GM06990 (cell line): ENCODE measurements at regions not wholly inside any gene's neighbourhood (a gene's known extent, or its start where the extent isn't known, plus 50 kb on each side); places are given as distances from the start of the nearest gene placed in this dataset.

ENCODE experiments used
- DNase-seq: peaks from one replicate; pipeline ENCODE4 v3.0.0-alpha.2; 2011; ENCODE audit not compliant: insufficient read length; ENCODE audit errors: extremely low read depth
- H3K27me3 ChIP-seq: replicated peaks from 2 replicates; pipeline ENCODE4 v1.6.0; 2011; ENCODE audit warnings: low read length; ENCODE audit not compliant: control insufficient read depth, insufficient read depth
- H3K36me3 ChIP-seq: 2 replicates; pipeline ENCODE4 v1.5.1; 2011; ENCODE audit warnings: low read length; ENCODE audit not compliant: control insufficient read depth, insufficient read depth
- H3K4me3 ChIP-seq: replicated peaks from 2 replicates; pipeline ENCODE4 v1.5.1; 2011; ENCODE audit warnings: low read depth, mild to moderate bottlenecking, control low read depth, low read length
- TF ChIP-seq, protein P1 (sequence below): IDR thresholded peaks from 2 replicates; pipeline ENCODE4 v1.5.1; 2011; ENCODE audit warnings: low read length, control low read depth, mild to moderate bottlenecking, inconsistent platforms; ENCODE audit not compliant: insufficient read depth, poor library complexity, severe bottlenecking

DNA sequence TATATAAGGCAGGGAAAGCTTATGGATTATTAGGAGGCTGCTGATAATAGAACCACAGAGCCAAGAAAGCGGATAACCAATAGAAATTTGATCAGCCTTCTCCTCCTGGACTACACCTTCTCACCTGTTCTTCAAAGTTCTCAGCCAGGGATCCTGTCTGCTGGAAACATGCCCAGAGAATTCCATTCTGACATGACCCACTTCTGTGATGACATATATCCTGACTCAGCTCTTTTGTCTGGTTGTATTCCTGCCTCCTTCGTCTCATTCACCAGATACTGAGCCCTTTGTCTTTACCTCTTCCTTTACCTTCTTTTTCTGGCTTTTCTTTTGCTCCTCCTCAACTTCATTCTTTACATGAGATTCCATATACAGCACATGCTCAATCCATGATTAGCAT is 576.1 kb downstream of the CDH11 start:
- H3K36me3 ChIP-seq: no peaks in the 10 kb centered on the region
- DNase-seq: no peak
- TF ChIP-seq, protein P1, sequence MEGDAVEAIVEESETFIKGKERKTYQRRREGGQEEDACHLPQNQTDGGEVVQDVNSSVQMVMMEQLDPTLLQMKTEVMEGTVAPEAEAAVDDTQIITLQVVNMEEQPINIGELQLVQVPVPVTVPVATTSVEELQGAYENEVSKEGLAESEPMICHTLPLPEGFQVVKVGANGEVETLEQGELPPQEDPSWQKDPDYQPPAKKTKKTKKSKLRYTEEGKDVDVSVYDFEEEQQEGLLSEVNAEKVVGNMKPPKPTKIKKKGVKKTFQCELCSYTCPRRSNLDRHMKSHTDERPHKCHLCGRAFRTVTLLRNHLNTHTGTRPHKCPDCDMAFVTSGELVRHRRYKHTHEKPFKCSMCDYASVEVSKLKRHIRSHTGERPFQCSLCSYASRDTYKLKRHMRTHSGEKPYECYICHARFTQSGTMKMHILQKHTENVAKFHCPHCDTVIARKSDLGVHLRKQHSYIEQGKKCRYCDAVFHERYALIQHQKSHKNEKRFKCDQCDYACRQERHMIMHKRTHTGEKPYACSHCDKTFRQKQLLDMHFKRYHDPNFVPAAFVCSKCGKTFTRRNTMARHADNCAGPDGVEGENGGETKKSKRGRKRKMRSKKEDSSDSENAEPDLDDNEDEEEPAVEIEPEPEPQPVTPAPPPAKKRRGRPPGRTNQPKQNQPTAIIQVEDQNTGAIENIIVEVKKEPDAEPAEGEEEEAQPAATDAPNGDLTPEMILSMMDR: no peak

DNA sequence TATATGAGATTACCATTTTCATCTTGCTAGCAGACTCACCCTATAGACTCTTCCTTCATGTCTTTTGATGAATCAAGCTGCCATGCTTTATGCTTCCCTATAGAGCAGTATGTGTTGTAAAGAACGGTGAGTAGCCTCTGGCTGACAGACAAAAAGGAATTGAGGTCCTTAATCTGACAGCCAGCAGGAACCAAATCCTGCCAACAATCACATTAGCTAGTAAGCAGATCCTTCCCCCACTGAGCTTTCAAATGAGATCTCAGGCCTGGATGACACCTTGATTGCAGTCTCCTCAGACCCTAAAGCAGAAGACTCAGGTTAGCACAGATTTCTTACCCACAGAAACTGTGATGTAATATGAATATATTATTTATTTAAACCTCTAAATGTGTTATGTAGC is 577.0 kb downstream of the CDH11 start:
- Histone ChIP-seq H3K27me3 (no peaks in the 10 kb centered on the region), H3K4me3 (no peak overlapping the region), H3K36me3 (no peaks in the 10 kb centered on the region)
- TF ChIP-seq, protein P1: no peak
- DNase-seq: no peak

More for the DNA sequence above, 576.1 kb downstream of the CDH11 start:
- Histone ChIP-seq H3K4me3 (no peak overlapping the region), H3K27me3 (no peaks in the 10 kb centered on the region)

DNA sequence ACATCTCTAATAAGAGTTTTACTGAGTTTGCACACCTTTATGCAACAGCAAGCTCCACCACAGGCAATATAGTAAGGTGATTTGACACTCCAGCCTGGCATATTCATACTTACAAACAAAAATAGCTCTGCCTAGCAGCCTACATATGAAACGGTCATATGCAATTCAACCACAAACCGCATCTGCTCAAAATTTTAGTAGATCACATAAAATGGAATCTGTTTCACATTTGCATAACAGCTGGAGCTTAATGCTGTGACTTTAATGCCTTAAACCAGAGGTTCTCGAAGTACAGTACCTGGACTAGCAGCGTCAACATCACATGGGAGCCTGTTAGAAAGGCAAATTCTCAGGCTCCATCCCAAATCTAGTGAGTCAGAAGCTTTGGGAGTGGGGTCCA is 578.4 kb downstream of the CDH11 start:
- no peak for DNase-seq
- no peaks in the 10 kb centered on the region for H3K27me3 ChIP-seq
- TF ChIP-seq, protein P1: no peak
- H3K36me3 ChIP-seq: no peaks in the 10 kb centered on the region
- no peak overlapping the region for H3K4me3 ChIP-seq

DNA sequence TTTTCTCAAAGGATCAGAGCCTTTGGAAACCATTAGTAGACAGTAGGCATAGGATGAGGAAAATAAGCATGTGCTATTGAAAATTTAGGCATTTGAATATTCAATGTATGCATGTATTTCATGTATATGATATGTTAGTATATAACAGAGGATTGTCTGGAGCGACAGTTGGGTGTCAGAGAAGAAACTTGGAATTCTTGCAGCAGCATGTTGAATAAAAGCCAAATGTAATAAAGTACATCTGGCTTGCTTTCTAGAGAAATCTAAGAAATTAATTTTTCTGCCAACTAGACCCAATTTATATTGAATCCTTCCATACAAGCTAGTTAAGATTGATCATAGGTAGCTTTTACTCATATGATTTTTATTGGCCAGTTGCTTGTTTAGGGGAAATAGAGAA is 578.8 kb downstream of the CDH11 start:
- no peaks in the 10 kb centered on the region for H3K36me3 ChIP-seq
- no peak for DNase-seq
- TF ChIP-seq, protein P1: no peak
- H3K4me3 ChIP-seq: no peak overlapping the region
- no peaks in the 10 kb centered on the region for H3K27me3 ChIP-seq

DNA sequence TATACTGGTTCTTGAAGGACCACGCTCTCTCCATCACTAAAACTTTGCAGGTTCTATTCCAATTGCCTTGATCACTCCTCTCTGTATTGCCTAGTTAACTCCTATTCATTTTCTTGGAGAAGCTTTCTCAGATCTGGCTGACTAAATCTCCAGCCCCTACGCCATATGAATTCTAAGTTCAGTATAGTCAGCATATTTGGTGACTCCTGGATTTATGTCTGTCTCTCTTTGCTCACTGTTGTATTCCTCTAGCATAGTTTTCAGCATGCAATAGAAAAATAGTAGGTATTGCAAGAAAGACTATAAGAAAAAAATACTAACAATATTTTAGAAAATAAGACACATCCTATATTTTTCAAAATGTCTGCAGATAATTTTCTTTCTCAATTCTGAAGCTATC is 579.7 kb downstream of the CDH11 start:
- Histone ChIP-seq H3K27me3 (no peaks in the 10 kb centered on the region), H3K36me3 (no peaks in the 10 kb centered on the region), H3K4me3 (no peak overlapping the region)
- DNase-seq: no peak
- TF ChIP-seq, protein P1: no peak

DNA sequence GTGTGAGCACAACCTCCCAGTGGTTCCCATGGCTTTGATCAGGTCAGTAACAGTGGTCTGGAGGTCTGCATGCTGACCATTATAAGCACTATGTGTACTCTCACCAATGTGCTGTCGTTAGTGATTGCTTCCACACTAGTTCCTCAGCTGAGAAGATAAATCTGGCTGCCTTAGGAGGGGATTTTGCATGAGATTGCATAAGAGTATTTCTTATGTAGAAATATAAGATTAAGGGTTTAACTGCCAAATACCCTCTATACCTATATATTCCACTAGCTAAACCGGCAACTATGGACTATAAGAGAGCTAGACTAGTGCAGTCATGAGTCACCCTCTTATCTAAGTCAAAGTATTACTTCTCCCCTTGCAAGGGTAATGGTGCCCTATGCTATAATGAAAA is 580.2 kb downstream of the CDH11 start:
- no peak for DNase-seq
- TF ChIP-seq, protein P1: no peak
- Histone ChIP-seq H3K4me3 (no peak overlapping the region), H3K27me3 (no peaks in the 10 kb centered on the region), H3K36me3 (no peaks in the 10 kb centered on the region)
